K562 (cell line): ENCODE measurements at regions not wholly inside any gene's neighbourhood (a gene's known extent, or its start where the extent isn't known, plus 50 kb on each side); places are given as distances from the start of the nearest gene placed in this dataset.

Experiments used
- ATAC-seq: fragments of 200-7000 bp; cut with Tn5 transposase; 3 replicates; pipeline ENCODE4 v1.9.1; 2020; ENCODE audit warnings: moderate library complexity
- BruUV-seq: library from RNA; stranded (reverse); fragments of 400-500 nt; replicated peaks from 2 replicates; lab custom pipeline; 2021; lab: Mats Ljungman, UMichigan
- CTCF ChIA-PET: fragments of 300-600 bp; formaldehyde crosslinking; extraction: SDS; loops from one replicate; lab custom pipeline; 2021; ENCODE audit warnings: low intra/inter-chr PET ratio; lab: Yijun Ruan, JAX
- POLR2A ChIA-PET: fragments of 300-600, 350-650 bp; sonication (Branson Sonifier 250); formaldehyde crosslinking; extraction: SDS; loops from one replicate; lab custom pipeline; 2021; ENCODE audit warnings: antibody characterized with exemption, inconsistent platforms; lab: Yijun Ruan, JAX
- DNase-seq, 4 experiments: peaks; one replicate each; pipeline versions ENCODE4 v3.0.0 to v3.0.0-alpha.2; 2011 to 2018; ENCODE audit warnings: low spot score in 3 of 4, mixed read lengths in 3 of 4; ENCODE audit errors: extremely low read depth in 1 of 4
- FAIRE-seq: peaks from 2 replicates; lab custom pipeline; 2011; peaks lifted over from hg19 to GRCh38; lab: Jason Lieb, UNC
- H2AFZ ChIP-seq: 2 replicates; pipeline ENCODE4 v1.6.0; 2011; ENCODE audit warnings: low read depth, low read length, control low read depth, inconsistent platforms
- H3K27ac ChIP-seq: fragments of 200-600 bp; 3 replicates; pipeline ENCODE4 v1.8.0; 2011; ENCODE audit warnings: low read depth, mild to moderate bottlenecking, control low read depth, inconsistent platforms, low read length, moderate library complexity, mixed read lengths; ENCODE audit errors: extremely low read depth
- H3K27me3 ChIP-seq, 2 experiments: fragments of 300-600 bp in 1 of 2; 2 replicates in 1 of 2; 3 replicates in 1 of 2; pipeline versions ENCODE4 v1.6.0 to v1.8.0; 2011; ENCODE audit warnings: inconsistent platforms in 2 of 2, low read length in 2 of 2, mild to moderate bottlenecking in 1 of 2, mixed read lengths in 1 of 2, moderate library complexity in 1 of 2; ENCODE audit not compliant: control insufficient read depth in 2 of 2, insufficient read depth in 2 of 2
- H3K36me3 ChIP-seq: fragments of 300-600 bp; 3 replicates; pipeline ENCODE4 v1.8.0; 2011; ENCODE audit warnings: mild to moderate bottlenecking, low read length, inconsistent platforms; ENCODE audit not compliant: control insufficient read depth, insufficient read depth
- H3K4me1 ChIP-seq, 2 experiments: fragments of 200-600 bp in 1 of 2; replicated peaks in 1 of 2; 2 replicates in 1 of 2; 3 replicates in 1 of 2; pipeline versions ENCODE4 v1.5.1 to v1.8.0; 2011; ENCODE audit warnings: inconsistent platforms in 2 of 2, low read length in 2 of 2, mild to moderate bottlenecking in 1 of 2, mixed read lengths in 1 of 2, moderate library complexity in 1 of 2; ENCODE audit not compliant: control insufficient read depth in 2 of 2, insufficient read depth in 2 of 2
- H3K4me2 ChIP-seq: 2 replicates; pipeline ENCODE4 v1.6.1; 2011; ENCODE audit warnings: low read length, control low read depth, inconsistent platforms, mixed read lengths; ENCODE audit not compliant: insufficient read depth
- H3K4me3 ChIP-seq: fragments of 200-600 bp; sonication (generic), shearing (Covaris generic); 2 replicates; pipeline ENCODE4 v1.5.1; 2016; ENCODE audit warnings: control low read depth, inconsistent platforms
- H3K79me2 ChIP-seq: fragments of 200-600 bp; 3 replicates; pipeline ENCODE4 v1.8.0; 2011; ENCODE audit warnings: low read length, inconsistent platforms; ENCODE audit not compliant: control insufficient read depth, insufficient read depth
- H3K9ac ChIP-seq, 2 experiments: 2 replicates each; pipeline versions ENCODE4 v1.6.0 to v1.6.1; 2011; ENCODE audit warnings: low read depth in 2 of 2, low read length in 2 of 2, control low read depth in 1 of 2, inconsistent platforms in 1 of 2, mild to moderate bottlenecking in 1 of 2, mixed read lengths in 1 of 2; ENCODE audit not compliant: insufficient read depth in 1 of 2
- H3K9me1 ChIP-seq: one replicate; pipeline ENCODE4 v1.6.0; 2011; ENCODE audit warnings: inconsistent platforms, mild to moderate bottlenecking, low read length, moderate library complexity; ENCODE audit not compliant: control insufficient read depth, insufficient read depth
- H3K9me3 ChIP-seq: replicated peaks from 2 replicates; pipeline ENCODE4 v1.5.1; 2011; ENCODE audit warnings: low read depth, low read length, inconsistent platforms; ENCODE audit not compliant: control insufficient read depth, insufficient read depth
- H4K20me1 ChIP-seq: replicated peaks from 2 replicates; pipeline ENCODE4 v1.6.1; 2011; ENCODE audit warnings: low read length, inconsistent platforms, mixed read lengths; ENCODE audit not compliant: control insufficient read depth, insufficient read depth
- SPI1 ChIP-seq: IDR thresholded peaks from 2 replicates; pipeline ENCODE4 v1.6.1; 2011; ENCODE audit warnings: low read depth, low read length, control low read depth, borderline replicate concordance
- ZNF212 ChIP-seq: fragments of 450-650 bp; formaldehyde crosslinking; IDR thresholded peaks from 2 replicates; pipeline ENCODE4 v1.4.0; 2020; ENCODE audit warnings: mild to moderate bottlenecking
- WGBS: fragments of 100-300 bp; shearing (Covaris generic); methylation state at CpG from one replicate; pipeline ENCODE4 v1.1.6; 2016; ENCODE audit warnings: low coverage, mixed read lengths; ENCODE audit not compliant: insufficient coverage; ENCODE audit errors: missing lambda C conversion rate; 5-methylcytosine and 5-hydroxymethylcytosine counted together
- in situ Hi-C: fragments of 300-500 bp; cut with MboI; formaldehyde crosslinking; loops from 4 replicates; pipeline ENCODE4 v1.15.0; 2018; ENCODE audit warnings: inconsistent platforms, mixed read lengths
- intact Hi-C: fragments of 100-400 bp; cut with micrococcal nuclease; formaldehyde crosslinking; loops from 2 replicates; pipeline ENCODE4 v1.14.2; 2022
- TF ChIP-seq, protein P1 (sequence below): fragments of 450-650 bp; formaldehyde crosslinking; conservative IDR thresholded peaks from 2 replicates; pipeline ENCODE4 v1.4.0; 2022; ENCODE audit warnings: mild to moderate bottlenecking, missing genetic modification characterization
- TF ChIP-seq, protein P2 (sequence below): sonication (generic); formaldehyde crosslinking; IDR thresholded peaks from 2 replicates; pipeline ENCODE4 v1.8.0; 2022; ENCODE audit warnings: mild to moderate bottlenecking, missing genetic modification reagents

DNA sequence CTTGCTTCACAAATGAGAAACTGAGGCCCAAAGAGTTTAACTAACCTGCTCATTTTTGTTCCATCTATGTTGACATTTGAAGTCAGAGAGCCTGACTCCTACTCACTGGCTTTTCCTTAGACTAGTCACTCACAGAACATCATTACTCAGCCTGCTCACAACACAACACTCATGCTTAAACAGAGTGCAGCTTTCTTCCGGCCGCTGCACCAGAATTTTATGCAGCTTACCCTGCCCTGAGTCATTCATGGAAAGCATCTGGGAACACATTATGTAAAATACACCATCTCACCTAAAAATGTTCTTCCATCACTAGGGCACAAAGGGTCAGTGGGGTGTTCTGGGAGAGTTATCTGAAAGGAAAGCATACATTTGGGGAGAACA is 303.4 kb downstream of the SPRY2 start (continued):
- TF ChIP-seq, protein P1, sequence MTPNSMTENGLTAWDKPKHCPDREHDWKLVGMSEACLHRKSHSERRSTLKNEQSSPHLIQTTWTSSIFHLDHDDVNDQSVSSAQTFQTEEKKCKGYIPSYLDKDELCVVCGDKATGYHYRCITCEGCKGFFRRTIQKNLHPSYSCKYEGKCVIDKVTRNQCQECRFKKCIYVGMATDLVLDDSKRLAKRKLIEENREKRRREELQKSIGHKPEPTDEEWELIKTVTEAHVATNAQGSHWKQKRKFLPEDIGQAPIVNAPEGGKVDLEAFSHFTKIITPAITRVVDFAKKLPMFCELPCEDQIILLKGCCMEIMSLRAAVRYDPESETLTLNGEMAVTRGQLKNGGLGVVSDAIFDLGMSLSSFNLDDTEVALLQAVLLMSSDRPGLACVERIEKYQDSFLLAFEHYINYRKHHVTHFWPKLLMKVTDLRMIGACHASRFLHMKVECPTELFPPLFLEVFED (CRISPR knock-in tag), result no peak
- TF ChIP-seq, protein P2, sequence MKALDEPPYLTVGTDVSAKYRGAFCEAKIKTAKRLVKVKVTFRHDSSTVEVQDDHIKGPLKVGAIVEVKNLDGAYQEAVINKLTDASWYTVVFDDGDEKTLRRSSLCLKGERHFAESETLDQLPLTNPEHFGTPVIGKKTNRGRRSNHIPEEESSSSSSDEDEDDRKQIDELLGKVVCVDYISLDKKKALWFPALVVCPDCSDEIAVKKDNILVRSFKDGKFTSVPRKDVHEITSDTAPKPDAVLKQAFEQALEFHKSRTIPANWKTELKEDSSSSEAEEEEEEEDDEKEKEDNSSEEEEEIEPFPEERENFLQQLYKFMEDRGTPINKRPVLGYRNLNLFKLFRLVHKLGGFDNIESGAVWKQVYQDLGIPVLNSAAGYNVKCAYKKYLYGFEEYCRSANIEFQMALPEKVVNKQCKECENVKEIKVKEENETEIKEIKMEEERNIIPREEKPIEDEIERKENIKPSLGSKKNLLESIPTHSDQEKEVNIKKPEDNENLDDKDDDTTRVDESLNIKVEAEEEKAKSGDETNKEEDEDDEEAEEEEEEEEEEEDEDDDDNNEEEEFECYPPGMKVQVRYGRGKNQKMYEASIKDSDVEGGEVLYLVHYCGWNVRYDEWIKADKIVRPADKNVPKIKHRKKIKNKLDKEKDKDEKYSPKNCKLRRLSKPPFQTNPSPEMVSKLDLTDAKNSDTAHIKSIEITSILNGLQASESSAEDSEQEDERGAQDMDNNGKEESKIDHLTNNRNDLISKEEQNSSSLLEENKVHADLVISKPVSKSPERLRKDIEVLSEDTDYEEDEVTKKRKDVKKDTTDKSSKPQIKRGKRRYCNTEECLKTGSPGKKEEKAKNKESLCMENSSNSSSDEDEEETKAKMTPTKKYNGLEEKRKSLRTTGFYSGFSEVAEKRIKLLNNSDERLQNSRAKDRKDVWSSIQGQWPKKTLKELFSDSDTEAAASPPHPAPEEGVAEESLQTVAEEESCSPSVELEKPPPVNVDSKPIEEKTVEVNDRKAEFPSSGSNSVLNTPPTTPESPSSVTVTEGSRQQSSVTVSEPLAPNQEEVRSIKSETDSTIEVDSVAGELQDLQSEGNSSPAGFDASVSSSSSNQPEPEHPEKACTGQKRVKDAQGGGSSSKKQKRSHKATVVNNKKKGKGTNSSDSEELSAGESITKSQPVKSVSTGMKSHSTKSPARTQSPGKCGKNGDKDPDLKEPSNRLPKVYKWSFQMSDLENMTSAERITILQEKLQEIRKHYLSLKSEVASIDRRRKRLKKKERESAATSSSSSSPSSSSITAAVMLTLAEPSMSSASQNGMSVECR (CRISPR knock-in tag), result no peak

DNA sequence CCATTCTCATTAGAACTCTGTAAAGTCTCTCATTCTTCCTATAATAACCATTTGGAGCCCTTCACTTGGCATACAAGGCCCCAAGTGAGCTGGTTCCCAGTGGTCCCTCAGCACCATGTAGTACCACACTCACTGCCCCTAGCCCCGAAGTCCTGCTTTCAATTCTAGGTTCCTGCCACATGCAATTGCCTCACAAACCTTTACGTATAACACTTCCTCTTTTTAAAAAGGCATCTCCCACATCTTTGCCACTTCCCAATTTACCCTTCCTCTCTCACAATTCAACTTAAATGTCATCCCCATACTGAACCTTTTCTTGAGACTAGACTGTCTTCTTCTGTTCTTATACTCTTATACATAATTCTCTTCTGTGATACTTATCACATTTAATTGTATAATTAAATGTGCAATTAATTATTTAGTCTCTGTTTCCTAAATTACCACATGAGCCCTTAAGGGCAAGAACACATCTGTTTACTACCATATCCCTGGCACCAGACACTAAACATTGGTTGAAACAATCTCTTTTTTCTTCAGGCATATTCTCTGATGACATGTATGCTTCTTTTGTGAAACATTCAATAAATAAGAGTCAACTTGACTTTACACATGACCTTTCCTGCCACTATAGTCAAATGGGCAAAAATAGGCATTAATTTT is 304.0 kb downstream of the SPRY2 start:
- POLR2A ChIA-PET, result no interaction called here
- H3K79me2 ChIP-seq, result no peaks in the 10 kb centered on the region
- no TSS peak for BruUV-seq
- no peaks in the 10 kb centered on the region for H3K4me1 ChIP-seq
- no peak overlapping the region for H3K4me3 ChIP-seq
- WGBS, result 6% methylated on average over 2 of the region's 2 CpGs
- H3K27ac ChIP-seq, result no peak overlapping the region
- no peaks in the 10 kb centered on the region for H3K27me3 ChIP-seq
- FAIRE-seq, result no peak
- no peaks in the 10 kb centered on the region for H4K20me1 ChIP-seq
- no peak for TF ChIP-seq ZNF212 (CRISPR knock-in tag)
- peak; percentile 78 for TF ChIP-seq SPI1
- CTCF ChIA-PET, result no interaction called here
- no peaks in the 10 kb centered on the region for H3K36me3 ChIP-seq
- H3K4me2 ChIP-seq, result no peak overlapping the region
- no peak overlapping the region for H3K9ac ChIP-seq
- H3K9me3 ChIP-seq, result no peaks in the 10 kb centered on the region
- H3K9me1 ChIP-seq, result no peaks in the 10 kb centered on the region
- no peak overlapping the region for H2AFZ ChIP-seq
- no peak for DNase-seq
- intact Hi-C loops (no loop called here), in situ Hi-C loops (no loop called here)
- ATAC-seq, result no peak
